ENCODE measurements at regions not wholly inside any gene's neighbourhood (a gene's known extent, or its start where the extent isn't known, plus 50 kb on each side); places are given as distances from the start of the nearest gene placed in this dataset.

GRCh38 chr20:22789676-22790075 is 205.3 kb upstream of the FOXA2 start:
- Histone ChIP-seq H3K4me3 (ENCODE audit: control extremely low read depth in 1 of 5, extremely low read depth in 1 of 5, insufficient read depth in 1 of 5, low read depth in 2 of 5, low read length in 4 of 5) (no peak overlapping the region), H2AFZ (ENCODE audit: insufficient read depth, low read depth, low read length, poor library complexity, severe bottlenecking) (no peak overlapping the region), H3K9ac (ENCODE audit: low read length) (no peak overlapping the region), H3K4me2 (replicated peaks; ENCODE audit: low read depth, low read length, poor library complexity, severe bottlenecking) (no peak overlapping the region), H3K27me3 (replicated peaks in 1 of 4; ENCODE audit: control extremely low read depth in 1 of 4, control insufficient read depth in 3 of 4, insufficient read depth in 4 of 4, low read length in 3 of 4) (no peaks in the 10 kb centered on the region), H3K79me2 (ENCODE audit: control insufficient read depth, insufficient read depth, low read length) (no peaks in the 10 kb centered on the region), H3K27ac (ENCODE audit: low read length in 2 of 2) (no peak overlapping the region), H3K36me3 (replicated peaks in 1 of 2; ENCODE audit: control extremely low read depth in 1 of 2, control insufficient read depth in 1 of 2, extremely low read depth in 1 of 2, insufficient read depth in 2 of 2, low read length in 1 of 2) (no peaks in the 10 kb centered on the region), H3K4me1 (ENCODE audit: control insufficient read depth in 2 of 2, insufficient read depth in 2 of 2, low read length in 2 of 2) (no peaks in the 10 kb centered on the region), H4K20me1 (ENCODE audit: control insufficient read depth, insufficient read depth, low read length, poor library complexity, severe bottlenecking) (no peaks in the 10 kb centered on the region), H3K9me3 (ENCODE audit: control extremely low read depth in 1 of 3, control insufficient read depth in 2 of 3, insufficient read depth in 1 of 3, low read length in 2 of 3) (no peaks in the 10 kb centered on the region)
- WGBS (ENCODE audit: insufficient coverage): 100% methylated on average over 2 of the region's 2 CpGs
- no peaks in the 10 kb centered on the region for H3K9me3 Mint-ChIP-seq (ENCODE audit: insufficient read depth)
- H3K27me3 Mint-ChIP-seq: peaks cover 4% of the 10 kb centered on the region
- POLR2A ChIA-PET: no interaction called here
- TF ChIP-seq EZH2 (IDR thresholded peaks at IDR 0.05; ENCODE audit: borderline replicate concordance, insufficient read depth, low read depth, low read length, poor library complexity, severe bottlenecking) (no peak), CTCF (IDR thresholded peaks at IDR 0.05) (no peak)
- no peak overlapping the region for H3K4me3 Mint-ChIP-seq
- CTCF ChIA-PET: no interaction called here
- no peaks in the 10 kb centered on the region for H3K4me1 Mint-ChIP-seq
- intact Hi-C loops (cut with micrococcal nuclease): no loop called here
- ATAC-seq (ENCODE audit: low read depth): no peak
- H3K27ac Mint-ChIP-seq: no peak overlapping the region
- DNase-seq: no peak

GRCh38 chr20:22791396-22791795 is 207.0 kb upstream of the FOXA2 start:
- Mint-ChIP-seq H3K9me3 (ENCODE audit: insufficient read depth) (no peaks in the 10 kb centered on the region), H3K4me3 (no peak overlapping the region), H3K27me3 (no peaks in the 10 kb centered on the region), H3K27ac (no peak overlapping the region), H3K4me1 (no peaks in the 10 kb centered on the region)
- ChIA-PET CTCF (no interaction called here), POLR2A (no interaction called here)
- H3K36me3 ChIP-seq (replicated peaks in 1 of 2; ENCODE audit: control extremely low read depth in 1 of 2, control insufficient read depth in 1 of 2, extremely low read depth in 1 of 2, insufficient read depth in 2 of 2, low read length in 1 of 2): no peaks in the 10 kb centered on the region
- no peak overlapping the region for H3K4me3 ChIP-seq (ENCODE audit: control extremely low read depth in 1 of 5, extremely low read depth in 1 of 5, insufficient read depth in 1 of 5, low read depth in 2 of 5, low read length in 4 of 5)
- no peak overlapping the region for H3K4me2 ChIP-seq (replicated peaks; ENCODE audit: low read depth, low read length, poor library complexity, severe bottlenecking)
- no peaks in the 10 kb centered on the region for H3K79me2 ChIP-seq (ENCODE audit: control insufficient read depth, insufficient read depth, low read length)
- H3K27me3 ChIP-seq (replicated peaks in 1 of 4; ENCODE audit: control extremely low read depth in 1 of 4, control insufficient read depth in 3 of 4, insufficient read depth in 4 of 4, low read length in 3 of 4): no peaks in the 10 kb centered on the region
- DNase-seq: no peak
- no peak for ATAC-seq (ENCODE audit: low read depth)
- H3K9me3 ChIP-seq (ENCODE audit: control extremely low read depth in 1 of 3, control insufficient read depth in 2 of 3, insufficient read depth in 1 of 3, low read length in 2 of 3): no peaks in the 10 kb centered on the region
- WGBS (ENCODE audit: insufficient coverage): 92% methylated on average over 3 of the region's 3 CpGs
- no peaks in the 10 kb centered on the region for H3K4me1 ChIP-seq (ENCODE audit: control insufficient read depth in 2 of 2, insufficient read depth in 2 of 2, low read length in 2 of 2)
- H4K20me1 ChIP-seq (ENCODE audit: control insufficient read depth, insufficient read depth, low read length, poor library complexity, severe bottlenecking): no peaks in the 10 kb centered on the region
- H3K27ac ChIP-seq (ENCODE audit: low read length in 2 of 2): no peak overlapping the region
- TF ChIP-seq CTCF (IDR thresholded peaks at IDR 0.05): no peak
- no peak for TF ChIP-seq EZH2 (IDR thresholded peaks at IDR 0.05; ENCODE audit: borderline replicate concordance, insufficient read depth, low read depth, low read length, poor library complexity, severe bottlenecking)
- no peak overlapping the region for H2AFZ ChIP-seq (ENCODE audit: insufficient read depth, low read depth, low read length, poor library complexity, severe bottlenecking)
- no peak overlapping the region for H3K9ac ChIP-seq (ENCODE audit: low read length)
- intact Hi-C loops (cut with micrococcal nuclease): no loop called here
